Keratinocyte (primary cell): ENCODE measurements at regions not wholly inside any gene's neighbourhood (a gene's known extent, or its start where the extent isn't known, plus 50 kb on each side); places are given as distances from the start of the nearest gene placed in this dataset.

Experiments
- DNase-seq: peaks from one replicate; pipeline ENCODE4 v3.0.0-alpha.2; 2011; ENCODE audit warnings: low read depth, missing footprints, low spot score
- FAIRE-seq: peaks from 2 replicates; lab custom pipeline; 2011; peaks lifted over from hg19 to GRCh38; lab: Jason Lieb, UNC
- H2AFZ ChIP-seq: 2 replicates; pipeline ENCODE4 v1.6.0; 2012; ENCODE audit warnings: low read length, control low read depth, inconsistent platforms; ENCODE audit not compliant: control insufficient read depth
- H3K27ac ChIP-seq: 2 replicates; pipeline ENCODE4 v1.5.1; 2011; ENCODE audit warnings: low read length; ENCODE audit not compliant: control insufficient read depth, insufficient read depth
- H3K27me3 ChIP-seq: 3 replicates; pipeline ENCODE4 v1.6.0; 2011; ENCODE audit warnings: low read length; ENCODE audit not compliant: control insufficient read depth, insufficient read depth; ENCODE audit errors: extremely low read depth
- H3K36me3 ChIP-seq, 2 experiments: 2 replicates in 1 of 2; 3 replicates in 1 of 2; pipeline ENCODE4 v1.5.1; 2011; ENCODE audit warnings: low read length in 2 of 2, mild to moderate bottlenecking in 1 of 2; ENCODE audit not compliant: control insufficient read depth in 2 of 2, insufficient read depth in 2 of 2; ENCODE audit errors: extremely low read depth in 1 of 2
- H3K4me1 ChIP-seq: 3 replicates; pipeline ENCODE4 v1.5.1; 2011; ENCODE audit warnings: low read length; ENCODE audit not compliant: control insufficient read depth, insufficient read depth; ENCODE audit errors: extremely low read depth
- H3K4me2 ChIP-seq: 3 replicates; pipeline ENCODE4 v1.6.0; 2011; ENCODE audit warnings: low read depth, low read length; ENCODE audit not compliant: control insufficient read depth, insufficient read depth; ENCODE audit errors: extremely low read depth
- H3K4me3 ChIP-seq, 3 experiments: fragments of 200-600 bp in 1 of 3; sonication (generic) in 1 of 3; 2 replicates in 2 of 3; 3 replicates in 1 of 3; pipeline ENCODE4 v1.5.1; 2011 to 2016; ENCODE audit warnings: low read length in 3 of 3, mild to moderate bottlenecking in 3 of 3, control low read depth in 2 of 3, inconsistent platforms in 1 of 3, low read depth in 1 of 3, mixed read lengths in 1 of 3, mixed run types in 1 of 3, moderate library complexity in 1 of 3; ENCODE audit not compliant: control insufficient read depth in 2 of 3, insufficient read depth in 2 of 3; ENCODE audit errors: extremely low read depth in 1 of 3
- H3K79me2 ChIP-seq: 2 replicates; pipeline ENCODE4 v1.6.0; 2012; ENCODE audit warnings: low read length; ENCODE audit not compliant: control insufficient read depth, insufficient read depth
- H3K9ac ChIP-seq: 3 replicates; pipeline ENCODE4 v1.6.0; 2011; ENCODE audit warnings: low read length; ENCODE audit not compliant: control insufficient read depth, insufficient read depth; ENCODE audit errors: extremely low read depth
- H3K9me1 ChIP-seq: 3 replicates; pipeline ENCODE4 v1.6.0; 2011; ENCODE audit warnings: low read length; ENCODE audit not compliant: control insufficient read depth, insufficient read depth; ENCODE audit errors: extremely low read depth
- H3K9me3 ChIP-seq: 2 replicates; pipeline ENCODE4 v1.5.1; 2012; ENCODE audit warnings: low read depth, low read length; ENCODE audit not compliant: control insufficient read depth
- H4K20me1 ChIP-seq: 3 replicates; pipeline ENCODE4 v1.6.0; 2011; ENCODE audit warnings: low read length; ENCODE audit not compliant: control insufficient read depth, insufficient read depth; ENCODE audit errors: extremely low read depth
- EZH2 ChIP-seq: IDR thresholded peaks from one replicate; pipeline ENCODE4 v1.6.1; 2012; ENCODE audit warnings: inconsistent platforms, mild to moderate bottlenecking, low read length, moderate library complexity
- dilution Hi-C: fragments of 300-500 bp; cut with MboI; formaldehyde crosslinking; loops from one replicate; pipeline ENCODE4 v1.7.0; 2020; ENCODE audit warnings: low sequenced_read_pairs; ENCODE audit not compliant: extremely low pct_ligation_motif_present
- TF ChIP-seq, protein P1 (sequence below), 3 experiments: IDR thresholded peaks in 1 of 3; conservative IDR thresholded peaks in 1 of 3; optimal IDR thresholded peaks in 1 of 3; 2 replicates in 2 of 3; 3 replicates in 1 of 3; pipeline versions ENCODE3 to v1.5.1; 2011; ENCODE audit warnings: low read length in 3 of 3, mild to moderate bottlenecking in 3 of 3, moderate library complexity in 2 of 3, control low read depth in 1 of 3, inconsistent platforms in 1 of 3; ENCODE audit not compliant: insufficient read depth in 2 of 3; ENCODE audit errors: extremely low read depth in 1 of 3

DNA sequence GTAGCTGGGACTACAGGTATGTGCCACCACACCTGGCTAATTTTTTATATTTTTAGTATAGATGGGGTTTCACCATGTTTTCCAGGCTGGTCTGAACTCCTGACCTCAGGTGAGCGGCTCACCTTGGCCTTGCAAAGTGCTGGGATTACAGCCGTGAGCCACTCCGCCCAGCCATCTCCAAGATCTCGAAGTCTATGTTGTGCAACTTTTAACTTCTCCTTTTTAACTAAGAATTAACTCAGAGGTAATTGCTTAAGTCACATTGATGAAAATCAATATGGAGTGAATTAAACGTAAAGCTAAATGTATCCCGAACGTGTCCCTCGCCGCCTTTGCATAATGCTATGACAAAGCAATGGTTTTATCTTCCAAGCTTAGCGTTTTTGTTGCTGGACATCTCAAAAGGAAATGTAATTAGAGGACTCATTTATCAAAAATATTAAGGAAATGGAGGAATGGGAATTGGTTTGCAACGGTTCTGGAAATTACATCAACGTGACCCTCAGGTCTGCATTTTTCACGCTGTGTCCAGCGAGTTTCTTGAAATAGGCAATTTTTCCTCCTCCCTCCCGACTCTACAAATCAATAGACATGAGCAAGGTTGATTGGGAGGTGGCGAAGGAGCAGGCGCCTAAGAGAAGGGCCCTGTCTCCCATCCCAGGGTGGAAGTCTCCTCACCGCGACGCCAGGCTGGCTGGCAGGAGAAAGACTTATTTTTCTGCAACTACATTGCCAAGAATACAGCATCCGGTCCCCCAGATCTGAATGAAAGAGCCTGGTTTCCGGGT lies 89.8 kb downstream of the TMEM130 start:
- FAIRE-seq = no peak
- dilution Hi-C loops = no loop called here
- no peak overlapping the region for H3K27ac ChIP-seq

GRCh38 chr7:98784216-98784785 lies 85.5 kb downstream of the TMEM130 start:
- Histone ChIP-seq H3K36me3 (no peaks in the 10 kb centered on the region), H3K4me3 (no peak overlapping the region), H2AFZ (no peak overlapping the region), H3K27ac (no peak overlapping the region), H3K9me1 (no peaks in the 10 kb centered on the region), H3K79me2 (no peaks in the 10 kb centered on the region), H3K4me2 (no peak overlapping the region), H3K9ac (no peak overlapping the region), H3K27me3 (no peaks in the 10 kb centered on the region), H3K4me1 (no peaks in the 10 kb centered on the region), H3K9me3 (no peaks in the 10 kb centered on the region), H4K20me1 (no peaks in the 10 kb centered on the region)
- TF ChIP-seq, protein P1, sequence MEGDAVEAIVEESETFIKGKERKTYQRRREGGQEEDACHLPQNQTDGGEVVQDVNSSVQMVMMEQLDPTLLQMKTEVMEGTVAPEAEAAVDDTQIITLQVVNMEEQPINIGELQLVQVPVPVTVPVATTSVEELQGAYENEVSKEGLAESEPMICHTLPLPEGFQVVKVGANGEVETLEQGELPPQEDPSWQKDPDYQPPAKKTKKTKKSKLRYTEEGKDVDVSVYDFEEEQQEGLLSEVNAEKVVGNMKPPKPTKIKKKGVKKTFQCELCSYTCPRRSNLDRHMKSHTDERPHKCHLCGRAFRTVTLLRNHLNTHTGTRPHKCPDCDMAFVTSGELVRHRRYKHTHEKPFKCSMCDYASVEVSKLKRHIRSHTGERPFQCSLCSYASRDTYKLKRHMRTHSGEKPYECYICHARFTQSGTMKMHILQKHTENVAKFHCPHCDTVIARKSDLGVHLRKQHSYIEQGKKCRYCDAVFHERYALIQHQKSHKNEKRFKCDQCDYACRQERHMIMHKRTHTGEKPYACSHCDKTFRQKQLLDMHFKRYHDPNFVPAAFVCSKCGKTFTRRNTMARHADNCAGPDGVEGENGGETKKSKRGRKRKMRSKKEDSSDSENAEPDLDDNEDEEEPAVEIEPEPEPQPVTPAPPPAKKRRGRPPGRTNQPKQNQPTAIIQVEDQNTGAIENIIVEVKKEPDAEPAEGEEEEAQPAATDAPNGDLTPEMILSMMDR (optimal IDR thresholded peaks at IDR 0.05 in 1 of 3, IDR thresholded peaks at IDR 0.05 in 1 of 3, conservative IDR thresholded peaks at IDR 0.05 in 1 of 3; ENCODE audit: extremely low read depth in 1 of 3, insufficient read depth in 2 of 3, low read length in 3 of 3) = no peak
- TF ChIP-seq EZH2 = no peak
- FAIRE-seq (no peak), DNase-seq (no peak)
- dilution Hi-C loops = no loop called here

More for the DNA sequence above, 89.8 kb downstream of the TMEM130 start:
- no peak overlapping the region for H3K4me2 ChIP-seq
- no peak overlapping the region for H3K9ac ChIP-seq
- H3K9me3 ChIP-seq = no peaks in the 10 kb centered on the region
- no peaks in the 10 kb centered on the region for H3K36me3 ChIP-seq
- no peaks in the 10 kb centered on the region for H3K9me1 ChIP-seq
- no peaks in the 10 kb centered on the region for H4K20me1 ChIP-seq
- H2AFZ ChIP-seq = no peak overlapping the region
- H3K79me2 ChIP-seq = no peaks in the 10 kb centered on the region
- H3K4me3 ChIP-seq = no peak overlapping the region
- no peaks in the 10 kb centered on the region for H3K4me1 ChIP-seq
- DNase-seq = no peak
- H3K27me3 ChIP-seq = no peaks in the 10 kb centered on the region
- no peak for TF ChIP-seq EZH2
- TF ChIP-seq, protein P1 (optimal IDR thresholded peaks at IDR 0.05 in 1 of 3, IDR thresholded peaks at IDR 0.05 in 1 of 3, conservative IDR thresholded peaks at IDR 0.05 in 1 of 3; ENCODE audit: extremely low read depth in 1 of 3, insufficient read depth in 2 of 3, low read length in 3 of 3) = no peak
